HG03064 (cell line): ENCODE measurements at regions not wholly inside any gene's neighbourhood (a gene's known extent, or its start where the extent isn't known, plus 50 kb on each side); places are given as distances from the start of the nearest gene placed in this dataset.

Source experiments
- ATAC-seq: cut with Tn5 transposase; IDR thresholded peaks from one replicate; pipeline ENCODE4 v1.9.1; 2021; ENCODE audit warnings: low read depth; ENCODE audit not compliant: unreplicated experiment

DNA sequence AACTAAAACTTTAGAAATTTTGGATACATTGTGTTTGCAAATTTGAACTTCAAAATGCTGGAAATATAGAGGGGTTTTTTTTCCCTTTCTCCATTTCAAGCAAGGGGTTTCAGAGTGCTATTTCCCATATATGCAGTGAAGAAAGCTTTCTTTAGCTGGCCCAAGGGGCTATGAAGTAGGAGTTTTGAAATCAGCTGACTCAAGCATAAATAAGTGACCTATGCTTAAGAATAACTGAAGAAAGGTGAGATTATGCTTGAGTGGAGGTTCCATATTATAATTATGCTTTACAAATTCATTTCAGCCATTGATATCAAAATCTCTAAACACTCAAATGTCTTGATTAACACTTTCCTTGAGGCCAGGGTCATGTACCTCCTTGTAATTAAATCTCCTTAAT is 51.0 kb upstream of the RBBP8 start:
- ATAC-seq: no peak

DNA sequence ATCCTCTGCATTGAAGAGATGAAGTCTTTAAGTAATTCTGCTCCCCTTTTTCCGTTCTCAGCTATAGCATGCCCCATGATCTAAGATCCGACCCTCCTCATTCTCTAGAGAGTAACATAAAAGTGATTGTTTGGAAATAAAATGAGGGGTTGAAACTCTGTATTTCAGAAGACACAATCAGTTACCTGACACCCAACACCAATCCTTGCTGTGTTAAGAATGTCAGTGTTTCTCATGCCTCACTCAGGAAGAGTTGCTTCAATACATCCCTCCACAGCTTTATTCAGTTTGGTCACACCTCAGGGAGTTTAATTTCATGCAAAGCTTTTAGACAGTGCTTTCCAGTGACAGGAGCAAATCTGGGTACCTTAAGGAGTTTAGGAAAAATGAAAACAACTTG is 49.9 kb upstream of the RBBP8 start:
- ATAC-seq: no peak
